H1 (cell line): ENCODE measurements at regions not wholly inside any gene's neighbourhood (a gene's known extent, or its start where the extent isn't known, plus 50 kb on each side); places are given as distances from the start of the nearest gene placed in this dataset.

Experiments used
- ASH2L ChIP-seq: fragments of 200-600, 300-600 bp; sonication (generic); IDR thresholded peaks from one replicate; pipeline ENCODE4 v1.7.1; 2017; ENCODE audit warnings: low read length
- ATF2 ChIP-seq: IDR thresholded peaks from 2 replicates; pipeline ENCODE4 v1.6.1; 2012; ENCODE audit warnings: low read length, inconsistent platforms
- ATF3 ChIP-seq: IDR thresholded peaks from 2 replicates; pipeline ENCODE4 v1.6.1; 2011; ENCODE audit warnings: low read depth, mild to moderate bottlenecking, low read length; ENCODE audit not compliant: insufficient read depth
- CHD7 ChIP-seq: fragments of 300-600 bp; sonication (generic); IDR thresholded peaks from 2 replicates; pipeline ENCODE4 v1.7.1; 2012; ENCODE audit warnings: low read length, moderate library complexity, mild to moderate bottlenecking, inconsistent platforms; ENCODE audit not compliant: insufficient replicate concordance
- EZH2 ChIP-seq: fragments of 200-600 bp; sonication (generic); IDR thresholded peaks from 2 replicates; pipeline ENCODE4 v1.7.1; 2012; ENCODE audit warnings: low read depth, mild to moderate bottlenecking, moderate library complexity, low read length, inconsistent platforms; ENCODE audit not compliant: severe bottlenecking
- GTF2F1 ChIP-seq: IDR thresholded peaks from 2 replicates; pipeline ENCODE4 v1.6.1; 2012; ENCODE audit warnings: low read depth, low read length, improper control_type of control experiment, borderline replicate concordance
- HDAC2 ChIP-seq, 2 experiments: fragments of 300-600 bp in 1 of 2; sonication (generic) in 1 of 2; IDR thresholded peaks; 2 replicates each; pipeline ENCODE4 v1.6.1; 2011 to 2012; ENCODE audit warnings: low read depth in 2 of 2, low read length in 2 of 2, mild to moderate bottlenecking in 2 of 2, moderate library complexity in 2 of 2, borderline replicate concordance in 1 of 2, inconsistent platforms in 1 of 2
- NRF1 ChIP-seq: IDR thresholded peaks from 2 replicates; pipeline ENCODE4 v1.6.1; 2011; ENCODE audit warnings: mild to moderate bottlenecking, low read depth, low read length, improper control_type of control experiment
- POLR2AphosphoS5 ChIP-seq: IDR thresholded peaks from 2 replicates; pipeline ENCODE4 v1.6.1; 2011; ENCODE audit warnings: low read depth, low read length

- TF ChIP-seq CHD7: no peak
- no peak for TF ChIP-seq NRF1
- no peak for TF ChIP-seq ATF2
- TF ChIP-seq ATF3: no peak
- no peak for TF ChIP-seq GTF2F1
- TF ChIP-seq POLR2AphosphoS5: no peak
- TF ChIP-seq EZH2: no peak
- no peak for TF ChIP-seq ASH2L
- no peak for TF ChIP-seq HDAC2 (IDR thresholded peaks at IDR 0.05; ENCODE audit: borderline replicate concordance in 1 of 2, low read depth in 2 of 2, low read length in 2 of 2)
Measured at GRCh38 chr4:135840781-135841180, 1639.2 kb upstream of the PABPC4L start (continued).
